PC-9 (cell line): ENCODE measurements at regions not wholly inside any gene's neighbourhood (a gene's known extent, or its start where the extent isn't known, plus 50 kb on each side); places are given as distances from the start of the nearest gene placed in this dataset.

ENCODE experiments used
- CTCF ChIP-seq: fragments of 200-600 bp; sonication (generic); conservative IDR thresholded peaks from 2 replicates; pipeline ENCODE4 v1.6.1; 2017; ENCODE audit warnings: mixed run types, antibody characterized with exemption, mild to moderate bottlenecking, moderate library complexity
- EZH2 ChIP-seq: fragments of 200-600 bp; sonication (generic); IDR thresholded peaks from 2 replicates; pipeline ENCODE4 v1.8.0; 2017; ENCODE audit warnings: antibody characterized with exemption, low read depth

- TF ChIP-seq CTCF (no peak), EZH2 (no peak)
These were observed 86.7 kb upstream of the NEDD9 start for GRCh38 chr6:11318835-11319813.
